ENCODE measurements at regions not wholly inside any gene's neighbourhood (a gene's known extent, or its start where the extent isn't known, plus 50 kb on each side); places are given as distances from the start of the nearest gene placed in this dataset.

- no peak overlapping the region for H3K27ac Mint-ChIP-seq (ENCODE audit: unreplicated experiment)
- peaks cover 28% of the 10 kb centered on the region for H3K27me3 Mint-ChIP-seq (ENCODE audit: insufficient read depth, unreplicated experiment)
- H3K4me3 Mint-ChIP-seq (ENCODE audit: unreplicated experiment), result no peak overlapping the region
- Histone ChIP-seq H3K4me3 (ENCODE audit: low read depth, low read length) (no peak overlapping the region), H3K27me3 (replicated peaks; ENCODE audit: control insufficient read depth, insufficient read depth, low read length) (peaks cover 1% of the 10 kb centered on the region; the same call in 1 of the 2 replicates), H3K9me3 (no peaks in the 10 kb centered on the region), H3K4me1 (no peaks in the 10 kb centered on the region), H3K36me3 (ENCODE audit: control insufficient read depth, insufficient read depth, low read length) (no peaks in the 10 kb centered on the region)
- no peak for TF ChIP-seq CTCF (IDR thresholded peaks at IDR 0.05; ENCODE audit: insufficient read depth in 1 of 2, low read depth in 1 of 2, low read length in 1 of 2, severe bottlenecking in 1 of 2, unreplicated experiment in 1 of 2)
- intact Hi-C loops (cut with micrococcal nuclease; ENCODE audit: unreplicated experiment), result no loop called here
- no peaks in the 10 kb centered on the region for H3K9me3 Mint-ChIP-seq (ENCODE audit: unreplicated experiment)
- CTCF ChIA-PET, result no interaction called here
- DNase-seq, result no peak
- H3K4me1 Mint-ChIP-seq (ENCODE audit: low read depth, unreplicated experiment), result no peaks in the 10 kb centered on the region
- BruUV-seq (replicated peaks), result no TSS peak
- POLR2A ChIA-PET, result no interaction called here
- H3K36me3 Mint-ChIP-seq (ENCODE audit: insufficient read depth, unreplicated experiment), result no peaks in the 10 kb centered on the region
Observed at GRCh38 chr3:43926055-43926454, 235.3 kb downstream of the ABHD5 start.

- POLR2A ChIA-PET, result no interaction called here
- TF ChIP-seq CTCF (IDR thresholded peaks at IDR 0.05; ENCODE audit: insufficient read depth in 1 of 2, low read depth in 1 of 2, low read length in 1 of 2, severe bottlenecking in 1 of 2, unreplicated experiment in 1 of 2), result no peak
- intact Hi-C loops (cut with micrococcal nuclease; ENCODE audit: unreplicated experiment), result no loop called here
- Mint-ChIP-seq H3K4me1 (ENCODE audit: low read depth, unreplicated experiment) (no peaks in the 10 kb centered on the region), H3K9me3 (ENCODE audit: unreplicated experiment) (no peaks in the 10 kb centered on the region), H3K27me3 (ENCODE audit: insufficient read depth, unreplicated experiment) (peaks cover 37% of the 10 kb centered on the region), H3K27ac (ENCODE audit: unreplicated experiment) (no peak overlapping the region), H3K4me3 (ENCODE audit: unreplicated experiment) (no peak overlapping the region), H3K36me3 (ENCODE audit: insufficient read depth, unreplicated experiment) (no peaks in the 10 kb centered on the region)
- DNase-seq, result no peak
- Histone ChIP-seq H3K4me1 (no peaks in the 10 kb centered on the region), H3K27me3 (replicated peaks; ENCODE audit: control insufficient read depth, insufficient read depth, low read length) (no peaks in the 10 kb centered on the region), H3K9me3 (no peaks in the 10 kb centered on the region), H3K36me3 (ENCODE audit: control insufficient read depth, insufficient read depth, low read length) (no peaks in the 10 kb centered on the region), H3K4me3 (ENCODE audit: low read depth, low read length) (no peak overlapping the region)
- CTCF ChIA-PET, result no interaction called here
- no TSS peak for BruUV-seq (replicated peaks)
Observed at GRCh38 chr3:43932921-43933320, 242.2 kb downstream of the ABHD5 start.

GRCh38 chr3:43948013-43948412 is 257.3 kb downstream of the ABHD5 start:
- H3K36me3 Mint-ChIP-seq (ENCODE audit: insufficient read depth, unreplicated experiment), result no peaks in the 10 kb centered on the region
- H3K36me3 ChIP-seq (ENCODE audit: control insufficient read depth, insufficient read depth, low read length), result no peaks in the 10 kb centered on the region
- POLR2A ChIA-PET, result no interaction called here
- peaks cover 13% of the 10 kb centered on the region for H3K27me3 Mint-ChIP-seq (ENCODE audit: insufficient read depth, unreplicated experiment)
- CTCF ChIA-PET, result no interaction called here
- no peaks in the 10 kb centered on the region for H3K9me3 ChIP-seq
- H3K4me1 ChIP-seq, result no peaks in the 10 kb centered on the region
- no peak overlapping the region for H3K4me3 ChIP-seq (ENCODE audit: low read depth, low read length)
- no peaks in the 10 kb centered on the region for H3K27me3 ChIP-seq (replicated peaks; ENCODE audit: control insufficient read depth, insufficient read depth, low read length)
- no peak overlapping the region for H3K27ac Mint-ChIP-seq (ENCODE audit: unreplicated experiment)
- no peak for DNase-seq
- H3K4me1 Mint-ChIP-seq (ENCODE audit: low read depth, unreplicated experiment), result no peaks in the 10 kb centered on the region
- H3K9me3 Mint-ChIP-seq (ENCODE audit: unreplicated experiment), result no peaks in the 10 kb centered on the region
- BruUV-seq (replicated peaks), result no TSS peak
- intact Hi-C loops (cut with micrococcal nuclease; ENCODE audit: unreplicated experiment), result no loop called here
- TF ChIP-seq CTCF (IDR thresholded peaks at IDR 0.05; ENCODE audit: insufficient read depth in 1 of 2, low read depth in 1 of 2, low read length in 1 of 2, severe bottlenecking in 1 of 2, unreplicated experiment in 1 of 2), result no peak
- no peak overlapping the region for H3K4me3 Mint-ChIP-seq (ENCODE audit: unreplicated experiment)

Measured in Caco-2 (cell line).